Activated CD4-positive, alpha-beta T cell treated with anti-CD3 and anti-CD28 coated beads, Interleukin-2, amount 50 U/mL, for 1 hour (primary cell): ENCODE measurements at regions not wholly inside any gene's neighbourhood (a gene's known extent, or its start where the extent isn't known, plus 50 kb on each side); places are given as distances from the start of the nearest gene placed in this dataset.
"Not testable (repeated sequence)": the region's sequence is repeated elsewhere in the genome, so short reads cannot be mapped to it uniquely, and the experiment has no call there.

ENCODE experiments used
- DNase-seq: peaks from one replicate; pipeline ENCODE4 v3.0.0-alpha.2; 2020

GRCh38 chr11:11220786-11221185 is 132.3 kb downstream of the CSNK2A3 start:
- DNase-seq = no peak

- DNase-seq = no peak
Observed at GRCh38 chr11:11218629-11218986, 134.4 kb downstream of the CSNK2A3 start.

- DNase-seq = no peak
Observed at GRCh38 chr11:11217929-11218628, 135.0 kb downstream of the CSNK2A3 start.

- no peak for DNase-seq
Observed at GRCh38 chr11:11217289-11217928, 135.6 kb downstream of the CSNK2A3 start.

- DNase-seq = no peak
Observed at GRCh38 chr11:11215944-11216343, 137.1 kb downstream of the CSNK2A3 start.

GRCh38 chr11:11215058-11215815 is 137.8 kb downstream of the CSNK2A3 start:
- no peak for DNase-seq

GRCh38 chr11:11213117-11213516 is 139.9 kb downstream of the CSNK2A3 start:
- no peak for DNase-seq

GRCh38 chr11:11211888-11212287 is 141.2 kb downstream of the CSNK2A3 start:
- no peak for DNase-seq

GRCh38 chr11:11211186-11211585 is 141.9 kb downstream of the CSNK2A3 start:
- DNase-seq = no peak

GRCh38 chr11:11210446-11210845 is 142.6 kb downstream of the CSNK2A3 start:
- DNase-seq = no peak

GRCh38 chr11:11209967-11210366 is 143.1 kb downstream of the CSNK2A3 start:
- DNase-seq = no peak

GRCh38 chr11:11208994-11209393 is 144.1 kb downstream of the CSNK2A3 start:
- DNase-seq = no peak

GRCh38 chr11:11207428-11207827 is 145.6 kb downstream of the CSNK2A3 start:
- DNase-seq = no peak

- DNase-seq = no peak
Observed at GRCh38 chr11:11206484-11206883, 146.6 kb downstream of the CSNK2A3 start.

- no peak for DNase-seq
Observed at GRCh38 chr11:11202885-11203284, 150.2 kb downstream of the CSNK2A3 start.

- DNase-seq = not testable (repeated sequence)
Observed at GRCh38 chr11:11201302-11201701, 151.7 kb downstream of the CSNK2A3 start.

GRCh38 chr11:11192541-11192940 is 160.5 kb downstream of the CSNK2A3 start:
- DNase-seq = no peak

GRCh38 chr11:11189506-11189905 is 163.5 kb downstream of the CSNK2A3 start:
- DNase-seq = no peak

GRCh38 chr11:11186249-11186648 is 166.8 kb downstream of the CSNK2A3 start:
- DNase-seq = no peak

GRCh38 chr11:11182261-11182660 is 170.8 kb downstream of the CSNK2A3 start:
- no peak for DNase-seq

GRCh38 chr11:11178671-11179638 is 174.1 kb downstream of the CSNK2A3 start:
- DNase-seq = no peak

- no peak for DNase-seq
Observed at GRCh38 chr11:11177156-11177808, 175.8 kb downstream of the CSNK2A3 start.
